ENCODE measurements at regions not wholly inside any gene's neighbourhood (a gene's known extent, or its start where the extent isn't known, plus 50 kb on each side); places are given as distances from the start of the nearest gene placed in this dataset.

DNA sequence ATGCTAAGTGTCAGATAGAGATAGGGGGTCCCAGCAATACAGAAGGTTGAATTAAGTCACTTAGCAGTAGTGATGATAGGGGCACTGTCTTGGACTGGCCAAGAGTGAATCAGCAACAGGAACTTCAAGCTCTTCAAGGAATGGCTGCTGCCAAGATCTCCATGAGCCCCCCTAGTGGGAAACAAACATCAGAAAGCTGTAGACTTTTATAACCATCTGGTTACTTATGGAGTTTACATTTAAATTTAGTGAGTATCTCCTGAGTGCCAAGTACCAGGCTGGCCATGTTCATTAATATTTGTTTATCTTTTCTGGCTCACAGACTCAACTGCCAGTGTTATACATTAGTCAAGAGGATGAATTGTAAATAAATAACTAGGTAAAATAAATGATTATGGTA lies 327.3 kb downstream of the TTLL7 start:
- intact Hi-C loops (cut with DNase I): no loop called here

DNA sequence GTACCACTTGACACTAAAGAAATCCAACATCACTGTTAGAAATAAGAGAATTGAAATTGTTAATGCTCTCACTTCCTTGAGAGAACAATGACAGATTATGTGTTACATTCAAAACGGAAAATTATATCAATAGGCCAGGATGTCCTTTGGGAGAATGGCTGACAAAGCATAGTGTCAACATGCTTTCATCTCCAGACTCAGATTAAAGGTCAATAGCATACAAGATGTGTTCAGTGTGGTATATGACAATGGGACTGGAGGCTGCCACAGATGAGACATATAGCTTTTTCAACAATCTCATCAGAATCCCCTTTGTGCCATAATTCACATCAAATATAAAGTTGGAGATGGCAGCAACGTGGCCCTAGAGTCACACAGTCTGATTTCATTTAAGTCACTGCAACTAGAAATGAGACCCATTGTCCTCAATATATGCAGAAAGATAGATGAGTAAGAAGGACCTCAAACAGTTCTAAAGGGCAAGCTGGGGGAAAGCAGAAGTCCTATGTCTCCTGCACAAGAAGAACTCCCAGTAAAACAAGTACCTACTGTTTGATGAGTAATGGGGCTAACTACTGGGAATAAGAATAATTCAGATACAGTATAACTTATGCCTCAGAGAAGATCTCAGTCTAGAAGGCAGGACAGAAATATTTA lies 327.9 kb downstream of the TTLL7 start:
- no peak for DNase-seq

More for the DNA sequence above, 327.3 kb downstream of the TTLL7 start:
- TF ChIP-seq, protein P1, sequence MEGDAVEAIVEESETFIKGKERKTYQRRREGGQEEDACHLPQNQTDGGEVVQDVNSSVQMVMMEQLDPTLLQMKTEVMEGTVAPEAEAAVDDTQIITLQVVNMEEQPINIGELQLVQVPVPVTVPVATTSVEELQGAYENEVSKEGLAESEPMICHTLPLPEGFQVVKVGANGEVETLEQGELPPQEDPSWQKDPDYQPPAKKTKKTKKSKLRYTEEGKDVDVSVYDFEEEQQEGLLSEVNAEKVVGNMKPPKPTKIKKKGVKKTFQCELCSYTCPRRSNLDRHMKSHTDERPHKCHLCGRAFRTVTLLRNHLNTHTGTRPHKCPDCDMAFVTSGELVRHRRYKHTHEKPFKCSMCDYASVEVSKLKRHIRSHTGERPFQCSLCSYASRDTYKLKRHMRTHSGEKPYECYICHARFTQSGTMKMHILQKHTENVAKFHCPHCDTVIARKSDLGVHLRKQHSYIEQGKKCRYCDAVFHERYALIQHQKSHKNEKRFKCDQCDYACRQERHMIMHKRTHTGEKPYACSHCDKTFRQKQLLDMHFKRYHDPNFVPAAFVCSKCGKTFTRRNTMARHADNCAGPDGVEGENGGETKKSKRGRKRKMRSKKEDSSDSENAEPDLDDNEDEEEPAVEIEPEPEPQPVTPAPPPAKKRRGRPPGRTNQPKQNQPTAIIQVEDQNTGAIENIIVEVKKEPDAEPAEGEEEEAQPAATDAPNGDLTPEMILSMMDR (IDR thresholded peaks at IDR 0.05): no peak
- DNase-seq (no peak), ATAC-seq (no peak)
- Histone ChIP-seq H3K27me3 (no peaks in the 10 kb centered on the region), H3K36me3 (no peaks in the 10 kb centered on the region), H3K27ac (no peak overlapping the region), H3K4me3 (no peak overlapping the region), H3K4me1 (no peaks in the 10 kb centered on the region), H3K9me3 (no peaks in the 10 kb centered on the region)

DNA sequence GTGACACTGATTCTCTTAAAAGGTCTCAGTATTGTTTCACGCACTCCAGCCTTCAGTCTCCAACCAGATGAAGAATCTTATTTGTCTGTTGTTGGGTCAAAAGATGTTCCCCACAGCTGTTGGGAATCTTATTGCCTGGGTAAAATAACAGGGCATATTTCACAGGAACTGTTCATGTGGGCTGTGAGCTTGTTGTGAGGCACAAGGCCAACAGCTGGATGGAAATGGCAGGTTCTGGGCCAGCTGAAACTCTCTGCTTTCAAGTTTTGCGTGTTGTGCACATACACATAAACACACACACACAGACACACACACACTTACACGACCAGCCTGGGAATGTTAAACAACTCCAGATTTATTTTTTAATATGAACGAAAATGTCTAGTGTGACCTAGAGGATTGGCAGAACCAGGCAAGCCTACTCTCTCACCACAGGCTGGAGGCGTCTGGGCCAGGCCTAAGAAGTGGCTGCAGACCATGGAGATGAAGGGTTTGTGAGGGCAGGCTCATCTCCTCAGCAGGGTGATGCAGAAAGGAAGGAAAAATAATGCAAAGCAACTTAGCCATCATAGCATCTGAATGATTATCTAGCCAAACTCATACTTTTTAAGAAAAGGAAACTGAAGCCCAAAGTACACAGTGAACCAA lies 357.0 kb downstream of the TTLL7 start:
- Histone ChIP-seq H3K9me3 (no peaks in the 10 kb centered on the region), H3K36me3 (no peaks in the 10 kb centered on the region), H3K4me3 (no peak overlapping the region), H3K27ac (peak overlapping the region in 1 of 2 donors; percentile 27), H3K4me1 (no peaks in the 10 kb centered on the region), H3K27me3 (no peaks in the 10 kb centered on the region)
- intact Hi-C loops (cut with DNase I): no loop called here
- DNase-seq: peak in 2 of 4 donors; percentile 53 to 58
- peak; percentile 33 for ATAC-seq
- TF ChIP-seq, protein P1 (IDR thresholded peaks at IDR 0.05): no peak

More for the DNA sequence above, 327.9 kb downstream of the TTLL7 start:
- H3K9me3 ChIP-seq: no peaks in the 10 kb centered on the region
- TF ChIP-seq, protein P1 (IDR thresholded peaks at IDR 0.05): no peak
- H3K27me3 ChIP-seq: no peaks in the 10 kb centered on the region
- H3K36me3 ChIP-seq: no peaks in the 10 kb centered on the region
- no peak overlapping the region for H3K4me3 ChIP-seq
- intact Hi-C loops (cut with DNase I): no loop called here
- no peak for ATAC-seq
- H3K4me1 ChIP-seq: no peaks in the 10 kb centered on the region
- no peak overlapping the region for H3K27ac ChIP-seq

GRCh38 chr1:83641206-83641658 lies 357.7 kb downstream of the TTLL7 start:
- peak; percentile 19 for ATAC-seq
- Histone ChIP-seq H3K4me3 (no peak overlapping the region), H3K36me3 (no peaks in the 10 kb centered on the region), H3K9me3 (no peaks in the 10 kb centered on the region), H3K4me1 (no peaks in the 10 kb centered on the region), H3K27ac (peak overlapping the region in 1 of 2 donors; percentile 27), H3K27me3 (no peaks in the 10 kb centered on the region)
- peak in 2 of 4 donors; percentile 23 to 28 for DNase-seq
- intact Hi-C loops (cut with DNase I): no loop called here
- TF ChIP-seq, protein P1 (IDR thresholded peaks at IDR 0.05): no peak

DNA sequence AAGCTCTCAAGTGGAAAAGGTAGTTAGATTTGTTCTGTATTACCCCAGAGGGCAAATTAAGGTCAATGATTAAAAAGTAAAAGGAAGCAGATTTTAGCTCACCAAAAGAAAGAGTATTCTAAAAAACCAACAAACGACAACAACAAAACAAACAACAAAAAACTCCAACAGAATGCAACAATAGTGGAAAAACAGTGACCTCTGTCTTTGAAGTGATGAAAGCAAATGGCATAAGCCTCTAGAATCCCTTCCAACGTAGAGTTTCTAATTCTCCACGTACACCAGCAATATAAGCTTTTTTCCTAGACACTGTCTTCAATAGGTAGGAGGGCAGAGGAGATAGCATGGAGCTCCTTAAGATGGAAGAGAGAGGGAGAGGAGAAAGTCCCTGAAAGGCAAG lies 359.1 kb downstream of the TTLL7 start:
- ATAC-seq: no peak
- DNase-seq: no peak
- H3K27me3 ChIP-seq: no peaks in the 10 kb centered on the region
- no peak overlapping the region for H3K27ac ChIP-seq
- no peaks in the 10 kb centered on the region for H3K4me1 ChIP-seq
- intact Hi-C loops (cut with DNase I): no loop called here
- TF ChIP-seq, protein P1 (IDR thresholded peaks at IDR 0.05): no peak
- H3K9me3 ChIP-seq: no peaks in the 10 kb centered on the region
- no peak overlapping the region for H3K4me3 ChIP-seq
- H3K36me3 ChIP-seq: no peaks in the 10 kb centered on the region

Measured in left lung (tissue), 4 donors.